OCI-LY1 (cell line): ENCODE measurements at regions not wholly inside any gene's neighbourhood (a gene's known extent, or its start where the extent isn't known, plus 50 kb on each side); places are given as distances from the start of the nearest gene placed in this dataset.

Experiments used
- H2AFZ ChIP-seq: fragments of 200-600 bp; sonication (generic), shearing (Covaris generic); 2 replicates; pipeline ENCODE4 v1.6.0; 2014; ENCODE audit warnings: antibody characterized with exemption, mild to moderate bottlenecking, low read length
- H3F3A ChIP-seq: fragments of 200-600 bp; sonication (generic), shearing (Covaris generic); 2 replicates; pipeline ENCODE4 v1.6.0; 2014; ENCODE audit warnings: mild to moderate bottlenecking, antibody characterized with exemption, low read length, moderate library complexity; ENCODE audit not compliant: insufficient read depth
- H3K27ac ChIP-seq: fragments of 200-600 bp; sonication (generic); 2 replicates; pipeline ENCODE4 v1.5.1; 2014; ENCODE audit warnings: low read length, mixed run types, mild to moderate bottlenecking, low read depth; ENCODE audit not compliant: poor library complexity, severe bottlenecking
- H3K27me3 ChIP-seq: fragments of 200-600 bp; sonication (generic); 2 replicates; pipeline ENCODE4 v1.6.0; 2014; ENCODE audit warnings: antibody characterized with exemption, mild to moderate bottlenecking, low read length, moderate library complexity; ENCODE audit not compliant: insufficient read depth
- H3K36me3 ChIP-seq: fragments of 200-600 bp; sonication (generic); 2 replicates; pipeline ENCODE4 v1.6.1; 2014; ENCODE audit warnings: mild to moderate bottlenecking, antibody characterized with exemption, low read length, moderate library complexity, mixed read lengths; ENCODE audit not compliant: insufficient read depth
- H3K4me1 ChIP-seq: fragments of 200-600 bp; sonication (generic); 2 replicates; pipeline ENCODE4 v1.5.1; 2014; ENCODE audit warnings: mild to moderate bottlenecking, low read length, moderate library complexity; ENCODE audit not compliant: insufficient read depth, severe bottlenecking
- H3K4me2 ChIP-seq: fragments of 200-600 bp; sonication (generic), shearing (Covaris generic); 2 replicates; pipeline ENCODE4 v1.6.1; 2014; ENCODE audit warnings: low read length
- H3K4me3 ChIP-seq: fragments of 200-600 bp; sonication (generic); 2 replicates; pipeline ENCODE4 v1.5.1; 2014; ENCODE audit warnings: low read length, low read depth, mild to moderate bottlenecking, mixed read lengths; ENCODE audit not compliant: poor library complexity, severe bottlenecking
- H3K79me2 ChIP-seq: fragments of 200-600 bp; shearing (Covaris generic); 2 replicates; pipeline ENCODE4 v1.6.1; 2016; ENCODE audit warnings: mixed run types, low read length, mixed read lengths; ENCODE audit not compliant: insufficient read depth
- H3K9ac ChIP-seq: fragments of 200-600 bp; sonication (generic), shearing (Covaris generic); 2 replicates; pipeline ENCODE4 v1.6.1; 2014; ENCODE audit warnings: mild to moderate bottlenecking, low read length, mixed read lengths
- H3K9me2 ChIP-seq: fragments of 200-600 bp; sonication (generic), shearing (Covaris generic); 2 replicates; pipeline ENCODE4 v1.6.1; 2014; ENCODE audit warnings: low read depth, mild to moderate bottlenecking, low read length, mixed read lengths
- H3K9me3 ChIP-seq: fragments of 200-600 bp; shearing (Covaris generic); 2 replicates; pipeline ENCODE4 v1.6.1; 2014; ENCODE audit warnings: low read length, mixed read lengths
- H4K20me1 ChIP-seq: fragments of 200-600 bp; sonication (generic), shearing (Covaris generic); 2 replicates; pipeline ENCODE4 v1.6.0; 2016; ENCODE audit warnings: mild to moderate bottlenecking, low read length; ENCODE audit not compliant: insufficient read depth
- CTCF ChIP-seq: fragments of 200-600 bp; sonication (generic), shearing (Covaris generic); IDR thresholded peaks from 2 replicates; pipeline ENCODE4 v1.5.1; 2017; ENCODE audit warnings: mild to moderate bottlenecking, antibody characterized with exemption, low read length, moderate library complexity, mixed read lengths
- EZH2 ChIP-seq: fragments of 200-600 bp; sonication (generic), shearing (Covaris generic); IDR thresholded peaks from 2 replicates; pipeline ENCODE4 v1.8.0; 2017; ENCODE audit warnings: borderline replicate concordance, mixed run types, mild to moderate bottlenecking, antibody characterized with exemption, low read length, moderate library complexity, mixed read lengths

- H3F3A ChIP-seq, result no peaks in the 10 kb centered on the region
- H3K9me3 ChIP-seq, result no peaks in the 10 kb centered on the region
- no peak overlapping the region for H3K4me2 ChIP-seq
- no peak overlapping the region for H3K9ac ChIP-seq
- H3K27me3 ChIP-seq, result no peaks in the 10 kb centered on the region
- H3K4me3 ChIP-seq, result no peak overlapping the region
- H3K4me1 ChIP-seq, result no peaks in the 10 kb centered on the region
- no peaks in the 10 kb centered on the region for H3K36me3 ChIP-seq
- no peak overlapping the region for H2AFZ ChIP-seq
- H3K27ac ChIP-seq, result no peak overlapping the region
- H3K9me2 ChIP-seq, result no peaks in the 10 kb centered on the region
- no peaks in the 10 kb centered on the region for H4K20me1 ChIP-seq
- no peak for TF ChIP-seq CTCF
- TF ChIP-seq EZH2, result no peak
- H3K79me2 ChIP-seq, result no peaks in the 10 kb centered on the region
These were observed 82.6 kb downstream of the PAX1 start for GRCh38 chr20:21788082-21788481.

- Histone ChIP-seq H3K79me2 (no peaks in the 10 kb centered on the region), H3K4me3 (no peak overlapping the region), H3K36me3 (no peaks in the 10 kb centered on the region), H3K9me2 (no peaks in the 10 kb centered on the region), H3K9me3 (no peaks in the 10 kb centered on the region), H2AFZ (no peak overlapping the region), H3K4me1 (no peaks in the 10 kb centered on the region), H3K27ac (no peak overlapping the region), H3K9ac (no peak overlapping the region), H3K27me3 (no peaks in the 10 kb centered on the region), H3F3A (no peaks in the 10 kb centered on the region), H3K4me2 (no peak overlapping the region), H4K20me1 (no peaks in the 10 kb centered on the region)
- TF ChIP-seq EZH2 (no peak), CTCF (no peak)
These were observed 76.1 kb downstream of the PAX1 start for GRCh38 chr20:21781446-21782075.

GRCh38 chr20:21780528-21780927 is 75.1 kb downstream of the PAX1 start:
- Histone ChIP-seq H3K27ac (no peak overlapping the region), H3K36me3 (no peaks in the 10 kb centered on the region), H3K4me1 (no peaks in the 10 kb centered on the region), H3K9me3 (no peaks in the 10 kb centered on the region), H3K4me2 (no peak overlapping the region), H2AFZ (no peak overlapping the region), H3K4me3 (no peak overlapping the region), H3K79me2 (no peaks in the 10 kb centered on the region), H4K20me1 (no peaks in the 10 kb centered on the region), H3K9ac (no peak overlapping the region), H3K9me2 (no peaks in the 10 kb centered on the region), H3K27me3 (no peaks in the 10 kb centered on the region), H3F3A (no peaks in the 10 kb centered on the region)
- TF ChIP-seq EZH2, result no peak
- no peak for TF ChIP-seq CTCF
